ENCODE measurements at regions not wholly inside any gene's neighbourhood (a gene's known extent, or its start where the extent isn't known, plus 50 kb on each side); places are given as distances from the start of the nearest gene placed in this dataset.

DNA sequence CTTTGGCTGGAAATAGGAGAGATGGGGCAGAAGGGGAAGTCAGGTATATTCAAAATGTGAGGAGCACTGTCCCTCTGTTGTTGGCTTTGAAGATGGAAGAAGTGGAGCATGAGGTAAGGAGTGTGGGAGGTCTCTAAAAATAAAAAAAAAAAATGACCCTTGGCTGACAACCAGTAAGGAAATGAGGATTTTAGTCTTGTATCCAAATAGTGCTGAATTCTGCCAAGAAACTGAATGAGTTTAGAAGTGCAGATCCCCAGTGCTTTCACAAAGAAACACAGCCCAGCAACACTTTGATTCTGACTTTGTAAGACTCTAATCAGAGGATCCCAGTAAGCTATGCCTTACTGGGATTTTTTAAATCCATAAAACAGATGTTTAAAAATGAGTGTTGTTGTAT is 367.9 kb downstream of the CYLC2 start:
- Histone ChIP-seq H3K4me2 (ENCODE audit: low read depth, low read length) (no peak overlapping the region), H3K27me3 (ENCODE audit: control insufficient read depth in 1 of 2, insufficient read depth in 2 of 2, low read length in 2 of 2) (no peaks in the 10 kb centered on the region), H3K79me2 (ENCODE audit: insufficient read depth, low read length) (no peaks in the 10 kb centered on the region), H3K4me3 (replicated peaks in 1 of 3; ENCODE audit: insufficient read depth in 1 of 3, low read depth in 2 of 3, low read length in 3 of 3) (no peak overlapping the region), H3K9me3 (ENCODE audit: low read length) (peaks cover 31% of the 10 kb centered on the region), H3K36me3 (replicated peaks in 1 of 2; ENCODE audit: control insufficient read depth in 1 of 2, insufficient read depth in 2 of 2, low read length in 2 of 2) (no peaks in the 10 kb centered on the region), H4K20me1 (ENCODE audit: insufficient read depth, low read length) (no peaks in the 10 kb centered on the region), H3K9ac (ENCODE audit: insufficient read depth, low read depth, low read length) (no peak overlapping the region), H2AFZ (ENCODE audit: low read length) (no peak overlapping the region), H3K27ac (ENCODE audit: extremely low read length, insufficient read depth, low read length) (no peak overlapping the region), H3K4me1 (ENCODE audit: insufficient read depth, low read length) (no peaks in the 10 kb centered on the region)
- ChIA-PET CTCF (ENCODE audit: low intra/inter-chr PET ratio, low total read pairs) (no interaction called here), POLR2A (no interaction called here)
- intact Hi-C loops (cut with micrococcal nuclease; ENCODE audit: unreplicated experiment): no loop called here
- DNase-seq (ENCODE audit: low spot score) (no peak), FAIRE-seq (no peak), ATAC-seq (no peak)
- BruUV-seq (replicated peaks): no TSS peak
- TF ChIP-seq CBX1 (IDR thresholded peaks at IDR 0.05; ENCODE audit: low read depth) (no peak), XRCC5 (optimal IDR thresholded peaks at IDR 0.05; ENCODE audit: low read length) (no peak), ZNF75D (CRISPR knock-in tag; IDR thresholded peaks at IDR 0.05; ENCODE audit: borderline replicate concordance) (no peak), ZSCAN9 (CRISPR knock-in tag; IDR thresholded peaks at IDR 0.05; ENCODE audit: borderline replicate concordance) (no peak), HOXA3 (CRISPR knock-in tag; IDR thresholded peaks at IDR 0.05) (no peak), LCORL (IDR thresholded peaks at IDR 0.05) (no peak), LCORL (CRISPR knock-in tag; IDR thresholded peaks at IDR 0.05) (no peak), SALL1 (CRISPR knock-in tag; IDR thresholded peaks at IDR 0.05) (no peak), ZNF589 (CRISPR knock-in tag; conservative IDR thresholded peaks at IDR 0.05) (no peak), FOXJ3 (CRISPR knock-in tag; IDR thresholded peaks at IDR 0.05; ENCODE audit: borderline replicate concordance) (no peak)
- TF ChIP-seq, protein P1, sequence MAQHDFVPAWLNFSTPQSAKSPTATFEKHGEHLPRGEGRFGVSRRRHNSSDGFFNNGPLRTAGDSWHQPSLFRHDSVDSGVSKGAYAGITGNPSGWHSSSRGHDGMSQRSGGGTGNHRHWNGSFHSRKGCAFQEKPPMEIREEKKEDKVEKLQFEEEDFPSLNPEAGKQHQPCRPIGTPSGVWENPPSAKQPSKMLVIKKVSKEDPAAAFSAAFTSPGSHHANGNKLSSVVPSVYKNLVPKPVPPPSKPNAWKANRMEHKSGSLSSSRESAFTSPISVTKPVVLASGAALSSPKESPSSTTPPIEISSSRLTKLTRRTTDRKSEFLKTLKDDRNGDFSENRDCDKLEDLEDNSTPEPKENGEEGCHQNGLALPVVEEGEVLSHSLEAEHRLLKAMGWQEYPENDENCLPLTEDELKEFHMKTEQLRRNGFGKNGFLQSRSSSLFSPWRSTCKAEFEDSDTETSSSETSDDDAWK (CRISPR knock-in tag; IDR thresholded peaks at IDR 0.05): no peak
- in situ Hi-C loops (cut with HindIII; ENCODE audit: extremely low pct_ligation_motif_present, low pct_unique_long_range_greater_than_20kb): no loop called here

DNA sequence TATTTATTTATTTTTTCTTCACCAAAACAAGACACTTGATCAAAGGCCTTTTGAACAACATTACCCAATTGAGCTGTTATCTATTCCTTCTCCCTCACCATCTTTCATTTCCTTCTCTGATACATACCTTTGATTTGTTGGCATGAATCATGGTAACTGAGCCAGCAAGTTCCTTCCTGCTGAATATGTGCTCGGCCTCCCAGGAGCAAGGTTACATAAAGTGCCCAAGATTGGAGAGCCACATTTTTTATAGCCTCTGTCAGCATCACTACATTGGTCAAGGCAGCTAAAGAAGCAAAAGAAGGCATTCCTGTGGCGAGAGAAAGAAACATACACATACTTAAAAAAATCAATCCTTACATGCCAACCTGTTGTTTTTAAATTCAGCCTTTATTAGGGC is 369.6 kb downstream of the CYLC2 start:
- POLR2A ChIA-PET: no interaction called here
- H3K79me2 ChIP-seq (ENCODE audit: insufficient read depth, low read length): no peaks in the 10 kb centered on the region
- H4K20me1 ChIP-seq (ENCODE audit: insufficient read depth, low read length): no peaks in the 10 kb centered on the region
- H3K27me3 ChIP-seq (ENCODE audit: control insufficient read depth in 1 of 2, insufficient read depth in 2 of 2, low read length in 2 of 2): no peaks in the 10 kb centered on the region
- BruUV-seq (replicated peaks): no TSS peak
- DNase-seq (ENCODE audit: low spot score) (no peak), ATAC-seq (no peak), FAIRE-seq (no peak)
- peaks cover 20% of the 10 kb centered on the region for H3K9me3 ChIP-seq (ENCODE audit: low read length)
- H3K4me1 ChIP-seq (ENCODE audit: insufficient read depth, low read length): no peaks in the 10 kb centered on the region
- WGBS (ENCODE audit: low lambda C conversion rate): 6% methylated on average over 2 of the region's 2 CpGs
- CTCF ChIA-PET (ENCODE audit: low intra/inter-chr PET ratio, low total read pairs): no interaction called here
- no peak overlapping the region for H3K27ac ChIP-seq (ENCODE audit: extremely low read length, insufficient read depth, low read length)
- intact Hi-C loops (cut with micrococcal nuclease; ENCODE audit: unreplicated experiment) (no loop called here), in situ Hi-C loops (cut with HindIII; ENCODE audit: extremely low pct_ligation_motif_present, low pct_unique_long_range_greater_than_20kb) (no loop called here)
- no peak overlapping the region for H2AFZ ChIP-seq (ENCODE audit: low read length)
- H3K9ac ChIP-seq (ENCODE audit: insufficient read depth, low read depth, low read length): no peak overlapping the region
- H3K4me2 ChIP-seq (ENCODE audit: low read depth, low read length): no peak overlapping the region
- H3K36me3 ChIP-seq (replicated peaks in 1 of 2; ENCODE audit: control insufficient read depth in 1 of 2, insufficient read depth in 2 of 2, low read length in 2 of 2): no peaks in the 10 kb centered on the region
- H3K4me3 ChIP-seq (replicated peaks in 1 of 3; ENCODE audit: insufficient read depth in 1 of 3, low read depth in 2 of 3, low read length in 3 of 3): no peak overlapping the region
- TF ChIP-seq, protein P2, sequence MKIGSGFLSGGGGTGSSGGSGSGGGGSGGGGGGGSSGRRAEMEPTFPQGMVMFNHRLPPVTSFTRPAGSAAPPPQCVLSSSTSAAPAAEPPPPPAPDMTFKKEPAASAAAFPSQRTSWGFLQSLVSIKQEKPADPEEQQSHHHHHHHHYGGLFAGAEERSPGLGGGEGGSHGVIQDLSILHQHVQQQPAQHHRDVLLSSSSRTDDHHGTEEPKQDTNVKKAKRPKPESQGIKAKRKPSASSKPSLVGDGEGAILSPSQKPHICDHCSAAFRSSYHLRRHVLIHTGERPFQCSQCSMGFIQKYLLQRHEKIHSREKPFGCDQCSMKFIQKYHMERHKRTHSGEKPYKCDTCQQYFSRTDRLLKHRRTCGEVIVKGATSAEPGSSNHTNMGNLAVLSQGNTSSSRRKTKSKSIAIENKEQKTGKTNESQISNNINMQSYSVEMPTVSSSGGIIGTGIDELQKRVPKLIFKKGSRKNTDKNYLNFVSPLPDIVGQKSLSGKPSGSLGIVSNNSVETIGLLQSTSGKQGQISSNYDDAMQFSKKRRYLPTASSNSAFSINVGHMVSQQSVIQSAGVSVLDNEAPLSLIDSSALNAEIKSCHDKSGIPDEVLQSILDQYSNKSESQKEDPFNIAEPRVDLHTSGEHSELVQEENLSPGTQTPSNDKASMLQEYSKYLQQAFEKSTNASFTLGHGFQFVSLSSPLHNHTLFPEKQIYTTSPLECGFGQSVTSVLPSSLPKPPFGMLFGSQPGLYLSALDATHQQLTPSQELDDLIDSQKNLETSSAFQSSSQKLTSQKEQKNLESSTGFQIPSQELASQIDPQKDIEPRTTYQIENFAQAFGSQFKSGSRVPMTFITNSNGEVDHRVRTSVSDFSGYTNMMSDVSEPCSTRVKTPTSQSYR (CRISPR knock-in tag; IDR thresholded peaks at IDR 0.05; ENCODE audit: borderline replicate concordance): no peak
- TF ChIP-seq MLLT10 (CRISPR knock-in tag; IDR thresholded peaks at IDR 0.05) (no peak), ZNF547 (CRISPR knock-in tag; IDR thresholded peaks at IDR 0.05) (no peak), ZMYM2 (CRISPR knock-in tag; IDR thresholded peaks at IDR 0.05) (no peak), ZFP82 (CRISPR knock-in tag; IDR thresholded peaks at IDR 0.05; ENCODE audit: borderline replicate concordance) (no peak), SMYD3 (CRISPR knock-in tag; IDR thresholded peaks at IDR 0.05) (no peak)
- TF ChIP-seq, protein P3, sequence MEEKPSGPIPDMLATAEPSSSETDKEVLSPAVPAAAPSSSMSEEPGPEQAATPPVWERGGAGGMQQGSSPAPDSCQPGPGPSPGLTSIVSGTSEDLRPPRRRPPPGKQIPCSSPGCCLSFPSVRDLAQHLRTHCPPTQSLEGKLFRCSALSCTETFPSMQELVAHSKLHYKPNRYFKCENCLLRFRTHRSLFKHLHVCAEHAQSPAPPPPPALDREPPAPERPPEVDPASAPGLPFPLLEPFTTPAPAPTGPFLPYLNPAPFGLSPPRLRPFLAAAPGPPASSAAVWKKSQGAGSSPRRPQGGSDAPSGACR (CRISPR knock-in tag; IDR thresholded peaks at IDR 0.05): no peak
